PC-3 (cell line): ENCODE measurements at regions not wholly inside any gene's neighbourhood (a gene's known extent, or its start where the extent isn't known, plus 50 kb on each side); places are given as distances from the start of the nearest gene placed in this dataset.

ENCODE experiments used
- ATAC-seq: fragments of 200-7000 bp; cut with Tn5 transposase; 2 replicates; pipeline ENCODE4 v1.9.1; 2020; ENCODE audit warnings: mild to moderate bottlenecking, moderate library complexity
- BruUV-seq: library from RNA; stranded (reverse); fragments of 400-500 nt; replicated peaks from 2 replicates; lab custom pipeline; 2021; lab: Mats Ljungman, UMichigan
- CTCF ChIA-PET: fragments of 300-600 bp; sonication (Branson Sonifier 250); formaldehyde crosslinking; loops from one replicate; lab custom pipeline; 2022; ENCODE audit warnings: antibody characterized with exemption; lab: Charles Lee
- POLR2A ChIA-PET: fragments of 300-600 bp; sonication (Branson Sonifier 250); formaldehyde crosslinking; loops from one replicate; lab custom pipeline; 2022; ENCODE audit warnings: antibody characterized with exemption; ENCODE audit not compliant: unreplicated experiment; lab: Charles Lee
- DNase-seq: peaks from one replicate; pipeline ENCODE4 v3.0.0-alpha.2; 2015
- H2AFZ ChIP-seq: fragments of 300-600 bp; sonication (generic); 2 replicates; pipeline ENCODE4 v1.6.0; 2016; ENCODE audit warnings: antibody characterized with exemption, low read length
- H3F3A ChIP-seq: fragments of 300-600 bp; sonication (generic); one replicate; pipeline ENCODE4 v1.6.0; 2017; ENCODE audit warnings: antibody characterized with exemption, low read length, control low read depth, mild to moderate bottlenecking; ENCODE audit not compliant: unreplicated experiment
- H3K27ac ChIP-seq: fragments of 300-600 bp; sonication (generic); 2 replicates; pipeline ENCODE4 v1.5.1; 2016; ENCODE audit warnings: mild to moderate bottlenecking, low read length
- H3K27me3 ChIP-seq: fragments of 300-600 bp; sonication (generic); 2 replicates; pipeline ENCODE4 v1.6.1; 2016; ENCODE audit warnings: low read length, mixed read lengths
- H3K36me3 ChIP-seq: fragments of 300-600 bp; sonication (generic); 2 replicates; pipeline ENCODE4 v1.6.1; 2016; ENCODE audit warnings: low read depth, mixed run types, low read length, mixed read lengths
- H3K4me1 ChIP-seq: fragments of 300-600 bp; sonication (generic); 2 replicates; pipeline ENCODE4 v1.5.1; 2016; ENCODE audit warnings: low read length; ENCODE audit not compliant: insufficient read depth
- H3K4me2 ChIP-seq: fragments of 300-600 bp; sonication (generic); 2 replicates; pipeline ENCODE4 v1.6.0; 2016; ENCODE audit warnings: low read length
- H3K4me3 ChIP-seq: fragments of 300-600 bp; sonication (generic); 2 replicates; pipeline ENCODE4 v1.5.1; 2016; ENCODE audit warnings: mild to moderate bottlenecking, low read length, mixed read lengths
- H3K79me2 ChIP-seq: fragments of 300-600 bp; sonication (generic); 2 replicates; pipeline ENCODE4 v1.6.1; 2017; ENCODE audit warnings: low read length, mixed read lengths
- H3K9ac ChIP-seq: fragments of 300-600 bp; sonication (generic); 2 replicates; pipeline ENCODE4 v1.6.0; 2016; ENCODE audit warnings: mild to moderate bottlenecking, low read length
- H3K9me2 ChIP-seq: fragments of 300-600 bp; sonication (generic); replicated peaks from 2 replicates; pipeline ENCODE4 v1.6.1; 2016; ENCODE audit warnings: mixed run types, low read length, mixed read lengths
- H3K9me3 ChIP-seq: fragments of 300-600 bp; sonication (generic); 2 replicates; pipeline ENCODE4 v1.6.1; 2016; ENCODE audit warnings: low read length, mixed read lengths
- H4K20me1 ChIP-seq: fragments of 300-600 bp; sonication (generic); 2 replicates; pipeline ENCODE4 v1.6.1; 2016; ENCODE audit warnings: low read length, mixed read lengths
- CTCF ChIP-seq: fragments of 300-600 bp; sonication (generic); conservative IDR thresholded peaks from 2 replicates; pipeline ENCODE4 v1.5.1; 2017; ENCODE audit warnings: antibody characterized with exemption, low read depth, mild to moderate bottlenecking, low read length
- EZH2 ChIP-seq: fragments of 300-600 bp; sonication (generic); IDR thresholded peaks from one replicate; pipeline ENCODE4 v1.6.1; 2017; ENCODE audit warnings: antibody characterized with exemption, mild to moderate bottlenecking, low read length; ENCODE audit not compliant: unreplicated experiment
- EZH2phosphoT487 ChIP-seq: fragments of 300-600 bp; sonication (generic); IDR thresholded peaks from 2 replicates; pipeline ENCODE4 v1.6.1; 2018; ENCODE audit warnings: mild to moderate bottlenecking, antibody characterized with exemption, low read length, borderline replicate concordance
- intact Hi-C: fragments of 100-400 bp; cut with micrococcal nuclease; formaldehyde crosslinking; loops from 2 replicates; pipeline ENCODE4 v1.9.0; 2023

- Histone ChIP-seq H4K20me1 (no peaks in the 10 kb centered on the region), H2AFZ (no peak overlapping the region), H3K27me3 (peaks cover 38% of the 10 kb centered on the region), H3K36me3 (no peaks in the 10 kb centered on the region), H3K79me2 (no peaks in the 10 kb centered on the region), H3K4me3 (no peak overlapping the region), H3F3A (no peaks in the 10 kb centered on the region), H3K27ac (no peak overlapping the region), H3K4me1 (no peaks in the 10 kb centered on the region), H3K4me2 (no peak overlapping the region), H3K9me3 (no peaks in the 10 kb centered on the region), H3K9ac (no peak overlapping the region), H3K9me2 (no peaks in the 10 kb centered on the region)
- no peak for TF ChIP-seq EZH2phosphoT487
- TF ChIP-seq EZH2: no peak
- TF ChIP-seq CTCF: no peak
- no peak for DNase-seq
- no peak for ATAC-seq
- intact Hi-C loops: no loop called here
- CTCF ChIA-PET: no interaction called here
- no TSS peak for BruUV-seq
- POLR2A ChIA-PET: no interaction called here
Observed at GRCh38 chr5:37979559-37979958, 139.7 kb upstream of the GDNF start.

GRCh38 chr5:37975531-37975930, 135.7 kb upstream of the GDNF start:
- Histone ChIP-seq H3K9me2 (no peaks in the 10 kb centered on the region), H3K27me3 (peaks cover 31% of the 10 kb centered on the region), H2AFZ (no peak overlapping the region), H3K4me1 (no peaks in the 10 kb centered on the region), H3K9ac (no peak overlapping the region), H3K4me3 (no peak overlapping the region), H3K4me2 (no peak overlapping the region), H3F3A (no peaks in the 10 kb centered on the region), H3K27ac (no peak overlapping the region), H3K9me3 (no peaks in the 10 kb centered on the region), H3K36me3 (no peaks in the 10 kb centered on the region), H3K79me2 (no peaks in the 10 kb centered on the region), H4K20me1 (no peaks in the 10 kb centered on the region)
- ChIA-PET CTCF (no interaction called here), POLR2A (no interaction called here)
- intact Hi-C loops: no loop called here
- TF ChIP-seq CTCF (no peak), EZH2 (no peak), EZH2phosphoT487 (no peak)
- no peak for DNase-seq
- BruUV-seq: no TSS peak
- ATAC-seq: no peak

- H3K9me3 ChIP-seq: no peaks in the 10 kb centered on the region
- intact Hi-C loops: no loop called here
- DNase-seq (no peak), ATAC-seq (no peak)
- no peaks in the 10 kb centered on the region for H3F3A ChIP-seq
- H3K79me2 ChIP-seq: no peaks in the 10 kb centered on the region
- no peak overlapping the region for H3K4me3 ChIP-seq
- H3K4me1 ChIP-seq: no peaks in the 10 kb centered on the region
- H3K27me3 ChIP-seq: peaks cover 65% of the 10 kb centered on the region
- H3K9ac ChIP-seq: no peak overlapping the region
- ChIA-PET POLR2A (no interaction called here), CTCF (no interaction called here)
- no peaks in the 10 kb centered on the region for H4K20me1 ChIP-seq
- no peak overlapping the region for H3K27ac ChIP-seq
- TF ChIP-seq EZH2phosphoT487 (no peak), CTCF (no peak), EZH2 (no peak)
- no peak overlapping the region for H2AFZ ChIP-seq
- no peak overlapping the region for H3K4me2 ChIP-seq
- H3K36me3 ChIP-seq: no peaks in the 10 kb centered on the region
- no TSS peak for BruUV-seq
- H3K9me2 ChIP-seq: no peaks in the 10 kb centered on the region
Observed at GRCh38 chr5:37971483-37972024, 131.7 kb upstream of the GDNF start.
